ENCODE measurements at regions not wholly inside any gene's neighbourhood (a gene's known extent, or its start where the extent isn't known, plus 50 kb on each side); places are given as distances from the start of the nearest gene placed in this dataset.

DNA sequence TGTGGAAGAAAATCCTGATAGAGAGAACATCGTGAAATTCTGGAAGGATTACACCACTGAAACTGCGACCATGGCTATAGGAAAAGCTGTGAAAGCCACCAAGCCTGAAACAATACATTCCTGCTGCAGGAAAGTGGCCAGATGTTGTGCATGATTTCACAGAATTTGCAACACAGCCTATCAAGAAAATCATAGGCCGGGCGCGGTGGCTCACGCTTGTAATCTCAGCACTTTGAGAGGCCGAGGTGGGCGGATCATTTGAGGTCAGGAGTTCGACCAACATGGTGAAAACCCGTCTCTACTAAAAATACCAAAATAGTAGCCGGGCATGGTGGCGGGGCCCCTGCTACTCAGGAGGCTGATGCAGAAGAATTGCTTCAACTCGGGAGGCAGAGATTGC lies 360.2 kb downstream of the CDH7 start:
- no peak for DNase-seq (ENCODE audit: extremely low spot score, unreplicated experiment)
- TF ChIP-seq, protein P1, sequence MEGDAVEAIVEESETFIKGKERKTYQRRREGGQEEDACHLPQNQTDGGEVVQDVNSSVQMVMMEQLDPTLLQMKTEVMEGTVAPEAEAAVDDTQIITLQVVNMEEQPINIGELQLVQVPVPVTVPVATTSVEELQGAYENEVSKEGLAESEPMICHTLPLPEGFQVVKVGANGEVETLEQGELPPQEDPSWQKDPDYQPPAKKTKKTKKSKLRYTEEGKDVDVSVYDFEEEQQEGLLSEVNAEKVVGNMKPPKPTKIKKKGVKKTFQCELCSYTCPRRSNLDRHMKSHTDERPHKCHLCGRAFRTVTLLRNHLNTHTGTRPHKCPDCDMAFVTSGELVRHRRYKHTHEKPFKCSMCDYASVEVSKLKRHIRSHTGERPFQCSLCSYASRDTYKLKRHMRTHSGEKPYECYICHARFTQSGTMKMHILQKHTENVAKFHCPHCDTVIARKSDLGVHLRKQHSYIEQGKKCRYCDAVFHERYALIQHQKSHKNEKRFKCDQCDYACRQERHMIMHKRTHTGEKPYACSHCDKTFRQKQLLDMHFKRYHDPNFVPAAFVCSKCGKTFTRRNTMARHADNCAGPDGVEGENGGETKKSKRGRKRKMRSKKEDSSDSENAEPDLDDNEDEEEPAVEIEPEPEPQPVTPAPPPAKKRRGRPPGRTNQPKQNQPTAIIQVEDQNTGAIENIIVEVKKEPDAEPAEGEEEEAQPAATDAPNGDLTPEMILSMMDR (IDR thresholded peaks at IDR 0.05), result no peak
- H3K9me3 Mint-ChIP-seq (ENCODE audit: unreplicated experiment), result no peaks in the 10 kb centered on the region
- H3K4me3 Mint-ChIP-seq (ENCODE audit: unreplicated experiment), result no peak overlapping the region
- H3K4me1 Mint-ChIP-seq (ENCODE audit: unreplicated experiment), result no peaks in the 10 kb centered on the region
- H3K36me3 Mint-ChIP-seq (ENCODE audit: unreplicated experiment), result no peaks in the 10 kb centered on the region
- H3K27me3 Mint-ChIP-seq (ENCODE audit: unreplicated experiment), result no peaks in the 10 kb centered on the region
- H3K27ac Mint-ChIP-seq (ENCODE audit: unreplicated experiment), result no peak overlapping the region

DNA sequence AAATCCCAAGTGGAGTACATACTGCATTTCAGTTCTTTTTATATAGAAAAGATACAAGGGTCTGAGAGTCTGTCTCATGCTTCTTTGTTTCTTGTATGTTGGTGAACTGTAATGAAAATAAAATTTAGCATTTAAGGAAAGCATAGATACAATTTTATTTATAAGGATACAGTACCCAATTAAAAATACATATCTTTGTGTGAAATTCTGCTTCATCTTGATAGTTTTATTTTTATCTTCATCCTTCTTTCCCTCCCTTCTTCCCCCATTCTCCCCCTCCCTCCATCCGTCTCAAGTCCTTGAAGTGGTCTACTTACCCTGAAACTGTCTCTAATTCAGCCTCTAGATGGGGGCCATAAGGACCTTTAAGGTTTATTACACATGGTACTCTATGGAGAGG lies 359.8 kb downstream of the CDH7 start:
- H3K27me3 Mint-ChIP-seq (ENCODE audit: unreplicated experiment), result no peaks in the 10 kb centered on the region
- H3K9me3 Mint-ChIP-seq (ENCODE audit: unreplicated experiment), result no peaks in the 10 kb centered on the region
- no peak overlapping the region for H3K4me3 Mint-ChIP-seq (ENCODE audit: unreplicated experiment)
- no peak for DNase-seq (ENCODE audit: extremely low spot score, unreplicated experiment)
- H3K36me3 Mint-ChIP-seq (ENCODE audit: unreplicated experiment), result no peaks in the 10 kb centered on the region
- no peaks in the 10 kb centered on the region for H3K4me1 Mint-ChIP-seq (ENCODE audit: unreplicated experiment)
- no peak overlapping the region for H3K27ac Mint-ChIP-seq (ENCODE audit: unreplicated experiment)
- TF ChIP-seq, protein P1 (IDR thresholded peaks at IDR 0.05), result no peak

DNA sequence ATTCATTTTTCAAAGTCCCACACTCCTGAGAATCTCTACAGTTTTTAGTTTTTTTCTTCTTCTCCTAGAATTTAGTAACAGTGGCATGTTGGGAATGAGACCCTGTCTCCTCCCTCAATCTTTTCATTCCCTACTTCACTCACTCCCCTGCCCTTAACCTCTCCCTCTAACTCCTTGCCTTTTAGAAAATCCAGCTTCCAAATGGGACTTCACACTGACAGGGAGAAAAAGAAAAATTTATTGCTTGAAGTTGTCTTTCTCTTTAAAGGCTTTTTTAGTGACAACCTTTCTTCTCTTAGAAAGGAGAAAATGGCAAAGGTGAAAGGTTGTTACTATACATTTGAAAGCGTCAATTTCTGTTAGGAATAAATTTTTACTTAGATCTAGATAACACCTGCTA lies 359.2 kb downstream of the CDH7 start:
- H3K36me3 Mint-ChIP-seq (ENCODE audit: unreplicated experiment), result no peaks in the 10 kb centered on the region
- no peaks in the 10 kb centered on the region for H3K27me3 Mint-ChIP-seq (ENCODE audit: unreplicated experiment)
- no peak for DNase-seq (ENCODE audit: extremely low spot score, unreplicated experiment)
- H3K4me3 Mint-ChIP-seq (ENCODE audit: unreplicated experiment), result no peak overlapping the region
- no peaks in the 10 kb centered on the region for H3K9me3 Mint-ChIP-seq (ENCODE audit: unreplicated experiment)
- TF ChIP-seq, protein P1 (IDR thresholded peaks at IDR 0.05), result no peak
- H3K27ac Mint-ChIP-seq (ENCODE audit: unreplicated experiment), result no peak overlapping the region
- no peaks in the 10 kb centered on the region for H3K4me1 Mint-ChIP-seq (ENCODE audit: unreplicated experiment)

DNA sequence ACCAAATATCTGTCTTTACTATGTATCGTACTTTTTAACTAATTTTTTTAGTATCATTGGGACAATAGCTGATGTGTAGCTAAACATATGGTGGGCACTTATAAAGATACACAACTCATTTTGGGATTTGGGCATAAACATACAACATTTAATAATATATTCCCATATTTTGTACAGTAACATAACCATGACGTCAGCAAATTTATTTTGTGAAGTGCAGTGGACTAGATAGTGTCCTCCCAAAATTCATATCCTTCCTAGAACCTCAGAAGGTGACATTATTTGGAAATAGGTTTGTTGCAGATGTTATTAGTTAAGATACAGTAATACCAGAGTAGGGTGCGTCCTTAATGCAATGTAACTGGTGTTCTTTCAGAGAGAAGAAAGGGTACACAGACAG lies 356.7 kb downstream of the CDH7 start:
- Mint-ChIP-seq H3K4me3 (ENCODE audit: unreplicated experiment) (no peak overlapping the region), H3K27ac (ENCODE audit: unreplicated experiment) (no peak overlapping the region), H3K36me3 (ENCODE audit: unreplicated experiment) (no peaks in the 10 kb centered on the region), H3K4me1 (ENCODE audit: unreplicated experiment) (no peaks in the 10 kb centered on the region), H3K9me3 (ENCODE audit: unreplicated experiment) (no peaks in the 10 kb centered on the region), H3K27me3 (ENCODE audit: unreplicated experiment) (no peaks in the 10 kb centered on the region)
- TF ChIP-seq, protein P1 (IDR thresholded peaks at IDR 0.05), result no peak
- DNase-seq (ENCODE audit: extremely low spot score, unreplicated experiment), result no peak

DNA sequence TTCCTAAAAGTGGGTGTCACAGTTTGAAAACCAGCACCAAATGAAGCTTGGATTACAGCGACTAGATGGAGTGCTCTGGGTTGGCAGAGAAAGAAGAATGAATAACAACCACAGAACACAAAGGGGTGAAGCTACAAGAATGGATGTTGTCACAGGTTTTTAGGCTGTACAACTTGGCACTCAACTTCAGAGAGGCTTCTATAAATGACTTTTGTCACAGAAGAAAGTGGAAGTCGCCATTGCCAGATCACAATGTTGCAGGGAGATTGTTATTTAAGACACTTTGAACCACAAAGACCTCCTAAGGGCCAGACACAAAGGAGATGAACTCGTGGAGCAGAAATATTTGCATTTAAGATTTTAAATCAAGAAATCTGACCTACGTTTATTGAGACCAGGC lies 354.2 kb downstream of the CDH7 start:
- Mint-ChIP-seq H3K4me1 (ENCODE audit: unreplicated experiment) (no peaks in the 10 kb centered on the region), H3K27ac (ENCODE audit: unreplicated experiment) (no peak overlapping the region), H3K27me3 (ENCODE audit: unreplicated experiment) (no peaks in the 10 kb centered on the region), H3K9me3 (ENCODE audit: unreplicated experiment) (no peaks in the 10 kb centered on the region), H3K4me3 (ENCODE audit: unreplicated experiment) (no peak overlapping the region), H3K36me3 (ENCODE audit: unreplicated experiment) (no peaks in the 10 kb centered on the region)
- TF ChIP-seq, protein P1 (IDR thresholded peaks at IDR 0.05), result no peak
- no peak for DNase-seq (ENCODE audit: extremely low spot score, unreplicated experiment)

Data from osteocyte (in vitro differentiated cells).